ENCODE measurements at regions not wholly inside any gene's neighbourhood (a gene's known extent, or its start where the extent isn't known, plus 50 kb on each side); places are given as distances from the start of the nearest gene placed in this dataset.

- no peak for TF ChIP-seq ZNF384 (IDR thresholded peaks at IDR 0.05)
- TF ChIP-seq ELF4 (IDR thresholded peaks at IDR 0.05), result no peak
Observed at GRCh38 chr2:219912491-219912921, 285.1 kb downstream of the SLC4A3 start.

All from HEK293T (cell line).